Stimulated activated CD4-positive, alpha-beta T cell treated with anti-CD3 and anti-CD28 coated beads, Interleukin-1b, Interleukin-23, amount 100 ng/mL, for 4 hours (primary cell): ENCODE measurements at regions not wholly inside any gene's neighbourhood (a gene's known extent, or its start where the extent isn't known, plus 50 kb on each side); places are given as distances from the start of the nearest gene placed in this dataset.

Source experiments
- DNase-seq, 2 donors: peaks; one replicate each; pipeline ENCODE4 v3.0.0-alpha.2; 2020; ENCODE audit warnings: low read depth in 2 of 2

- no peak for DNase-seq
These were observed 134.3 kb upstream of the CDH4 start for GRCh38 chr20:61117725-61118124.

- DNase-seq: no peak
These were observed 133.4 kb upstream of the CDH4 start for GRCh38 chr20:61118429-61119224.

- DNase-seq: no peak
These were observed 132.8 kb upstream of the CDH4 start for GRCh38 chr20:61119273-61119672.

GRCh38 chr20:61119794-61120410 lies 132.2 kb upstream of the CDH4 start:
- DNase-seq: no peak

- peak in 1 of 2 donors; percentile 7 for DNase-seq
These were observed 131.2 kb upstream of the CDH4 start for GRCh38 chr20:61120595-61121515.

GRCh38 chr20:61121661-61122060 lies 130.4 kb upstream of the CDH4 start:
- DNase-seq: no peak

GRCh38 chr20:61123286-61123685 lies 128.8 kb upstream of the CDH4 start:
- no peak for DNase-seq

- DNase-seq: no peak
These were observed 128.2 kb upstream of the CDH4 start for GRCh38 chr20:61123751-61124368.

- no peak for DNase-seq
These were observed 127.0 kb upstream of the CDH4 start for GRCh38 chr20:61125076-61125475.

- DNase-seq: no peak
These were observed 126.4 kb upstream of the CDH4 start for GRCh38 chr20:61125546-61126180.

GRCh38 chr20:61126369-61127195 lies 125.5 kb upstream of the CDH4 start:
- no peak for DNase-seq

GRCh38 chr20:61127311-61128039 lies 124.6 kb upstream of the CDH4 start:
- no peak for DNase-seq

GRCh38 chr20:61128701-61129269 lies 123.3 kb upstream of the CDH4 start:
- no peak for DNase-seq

- DNase-seq: no peak
These were observed 122.8 kb upstream of the CDH4 start for GRCh38 chr20:61129311-61129710.

GRCh38 chr20:61130156-61130555 lies 121.9 kb upstream of the CDH4 start:
- DNase-seq: no peak

- no peak for DNase-seq
These were observed 120.1 kb upstream of the CDH4 start for GRCh38 chr20:61131944-61132343.

- no peak for DNase-seq
These were observed 118.5 kb upstream of the CDH4 start for GRCh38 chr20:61133611-61134010.

- DNase-seq: no peak
These were observed 117.6 kb upstream of the CDH4 start for GRCh38 chr20:61134296-61135030.

GRCh38 chr20:61135266-61135665 lies 116.8 kb upstream of the CDH4 start:
- DNase-seq: no peak
